ENCODE measurements at regions not wholly inside any gene's neighbourhood (a gene's known extent, or its start where the extent isn't known, plus 50 kb on each side); places are given as distances from the start of the nearest gene placed in this dataset.
"Not testable (repeated sequence)": the region's sequence is repeated elsewhere in the genome, so short reads cannot be mapped to it uniquely, and the experiment has no call there.

DNA sequence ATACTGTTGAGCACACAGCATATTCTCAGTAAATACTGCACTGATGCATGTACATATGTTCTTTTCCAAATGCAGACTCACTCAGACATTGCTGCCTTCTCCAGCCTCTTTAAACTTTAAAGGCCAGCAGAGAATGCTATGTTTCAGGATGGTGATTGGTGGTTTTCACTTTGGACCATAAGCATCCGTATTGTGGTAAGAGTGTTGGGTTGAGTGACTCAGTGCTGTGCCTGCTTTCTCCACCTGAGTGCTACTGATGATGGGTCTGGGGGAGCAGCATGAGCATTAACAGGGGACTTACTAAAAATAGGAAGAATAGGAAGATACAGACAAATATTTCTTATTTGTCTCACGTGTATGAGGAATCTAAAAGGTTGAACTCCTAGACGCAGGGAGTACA is 56.3 kb upstream of the ZNF92 start:
- DNase-seq = no peak
- Histone ChIP-seq H3K9me2 (replicated peaks; ENCODE audit: insufficient read depth, low read length) (no peaks in the 10 kb centered on the region), H3K36me3 (ENCODE audit: insufficient read depth, low read length) (no peaks in the 10 kb centered on the region), H3K4me3 (ENCODE audit: low read length) (no peak overlapping the region), H3K4me1 (ENCODE audit: low read length) (no peaks in the 10 kb centered on the region), H3K4me2 (ENCODE audit: low read depth, low read length, poor library complexity, severe bottlenecking) (no peak overlapping the region), H2AFZ (ENCODE audit: low read length) (no peak overlapping the region), H3K9me3 (ENCODE audit: low read length) (no peaks in the 10 kb centered on the region), H3K9ac (ENCODE audit: low read length) (no peak overlapping the region), H4K20me1 (ENCODE audit: insufficient read depth, low read depth, low read length) (no peaks in the 10 kb centered on the region), H3K79me2 (ENCODE audit: low read length) (no peaks in the 10 kb centered on the region), H3K27me3 (ENCODE audit: low read length) (no peaks in the 10 kb centered on the region), H3K27ac (ENCODE audit: low read length) (no peak overlapping the region)

DNA sequence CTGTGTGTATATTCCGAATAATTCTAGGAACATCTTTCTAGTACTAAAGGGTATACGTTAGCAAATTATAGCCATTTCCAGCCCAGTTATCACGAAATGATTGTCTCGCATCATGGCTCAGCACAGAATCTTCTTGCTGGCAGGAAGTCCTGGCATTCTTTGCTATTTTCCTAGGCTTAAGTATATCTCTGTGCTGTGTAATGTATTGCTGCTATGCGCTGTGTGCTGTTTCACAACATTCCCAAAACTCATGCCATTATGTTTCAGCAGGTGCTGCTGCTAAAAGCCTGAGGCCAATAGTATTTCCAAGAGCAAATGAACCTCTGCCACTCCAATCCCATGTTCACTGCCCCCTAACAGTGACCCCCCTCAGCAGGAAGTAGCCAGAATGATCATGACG is 62.9 kb upstream of the ZNF92 start:
- no peak overlapping the region for H3K4me3 ChIP-seq (ENCODE audit: low read length)
- no peaks in the 10 kb centered on the region for H3K36me3 ChIP-seq (ENCODE audit: insufficient read depth, low read length)
- H3K79me2 ChIP-seq (ENCODE audit: low read length) = no peaks in the 10 kb centered on the region
- no peak overlapping the region for H3K9ac ChIP-seq (ENCODE audit: low read length)
- no peaks in the 10 kb centered on the region for H3K9me3 ChIP-seq (ENCODE audit: low read length)
- no peak overlapping the region for H3K27ac ChIP-seq (ENCODE audit: low read length)
- no peaks in the 10 kb centered on the region for H3K9me2 ChIP-seq (replicated peaks; ENCODE audit: insufficient read depth, low read length)
- DNase-seq = no peak
- H2AFZ ChIP-seq (ENCODE audit: low read length) = no peak overlapping the region
- H3K4me2 ChIP-seq (ENCODE audit: low read depth, low read length, poor library complexity, severe bottlenecking) = no peak overlapping the region
- no peaks in the 10 kb centered on the region for H3K4me1 ChIP-seq (ENCODE audit: low read length)
- no peaks in the 10 kb centered on the region for H3K27me3 ChIP-seq (ENCODE audit: low read length)
- H4K20me1 ChIP-seq (ENCODE audit: insufficient read depth, low read depth, low read length) = no peaks in the 10 kb centered on the region

DNA sequence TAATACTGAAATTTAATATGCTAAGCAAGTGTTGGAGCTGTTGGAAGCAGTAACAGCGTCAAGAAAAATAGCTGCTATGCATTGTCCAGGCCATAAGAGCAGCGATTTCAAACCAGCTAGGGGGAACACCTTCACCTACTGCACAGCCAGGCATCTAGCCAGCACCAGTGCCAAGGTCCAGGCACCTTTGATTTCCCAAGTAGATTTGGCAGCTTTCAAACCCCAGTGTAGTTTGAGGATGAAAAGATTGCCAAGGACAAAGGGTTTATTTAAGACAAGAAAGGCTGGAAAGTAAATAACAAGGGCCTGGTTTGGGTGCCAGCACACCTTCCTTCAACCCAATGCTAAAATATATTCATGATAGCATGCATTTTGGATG is 65.4 kb upstream of the ZNF92 start:
- H3K36me3 ChIP-seq (ENCODE audit: insufficient read depth, low read length) = no peaks in the 10 kb centered on the region
- H3K27me3 ChIP-seq (ENCODE audit: low read length) = no peaks in the 10 kb centered on the region
- no peaks in the 10 kb centered on the region for H3K9me2 ChIP-seq (replicated peaks; ENCODE audit: insufficient read depth, low read length)
- H2AFZ ChIP-seq (ENCODE audit: low read length) = no peak overlapping the region
- no peak overlapping the region for H3K4me3 ChIP-seq (ENCODE audit: low read length)
- H3K9me3 ChIP-seq (ENCODE audit: low read length) = no peaks in the 10 kb centered on the region
- no peaks in the 10 kb centered on the region for H4K20me1 ChIP-seq (ENCODE audit: insufficient read depth, low read depth, low read length)
- H3K4me2 ChIP-seq (ENCODE audit: low read depth, low read length, poor library complexity, severe bottlenecking) = no peak overlapping the region
- DNase-seq = no peak
- no peaks in the 10 kb centered on the region for H3K4me1 ChIP-seq (ENCODE audit: low read length)
- H3K79me2 ChIP-seq (ENCODE audit: low read length) = no peaks in the 10 kb centered on the region
- H3K9ac ChIP-seq (ENCODE audit: low read length) = no peak overlapping the region
- no peak overlapping the region for H3K27ac ChIP-seq (ENCODE audit: low read length)

DNA sequence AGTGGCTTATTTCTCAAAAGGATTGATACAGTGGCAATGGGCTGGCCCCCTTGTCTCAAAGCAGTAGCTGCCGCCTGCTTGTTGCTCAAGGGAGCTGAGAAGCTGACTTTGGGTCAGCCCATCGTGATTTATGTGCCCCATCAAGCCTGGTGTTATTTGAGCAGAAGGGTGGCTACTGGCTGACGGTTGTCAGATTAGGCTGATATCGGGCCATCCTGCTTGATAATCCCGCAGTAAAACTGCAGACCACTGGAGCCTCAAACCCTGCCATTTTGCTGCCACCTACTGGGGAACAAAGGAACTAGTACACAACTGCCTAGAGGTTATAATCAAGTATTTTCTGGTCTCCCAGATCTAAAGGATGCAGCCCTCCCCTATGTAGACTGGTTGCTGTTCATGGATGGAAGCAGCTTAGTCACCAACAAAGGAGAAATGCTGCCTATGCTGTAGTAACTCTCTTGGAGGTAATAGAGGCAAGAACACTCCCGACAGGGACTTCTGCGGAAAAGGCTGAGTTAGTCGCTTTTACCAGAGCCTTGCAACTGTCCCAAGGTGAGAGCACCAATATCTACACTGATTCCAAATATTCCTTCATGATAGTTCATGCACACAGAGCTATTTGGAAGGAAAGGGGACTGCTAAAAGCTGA is 65.9 kb upstream of the ZNF92 start:
- no peak overlapping the region for H3K27ac ChIP-seq (ENCODE audit: low read length)
- no peaks in the 10 kb centered on the region for H4K20me1 ChIP-seq (ENCODE audit: insufficient read depth, low read depth, low read length)
- no peaks in the 10 kb centered on the region for H3K79me2 ChIP-seq (ENCODE audit: low read length)
- H3K4me1 ChIP-seq (ENCODE audit: low read length) = no peaks in the 10 kb centered on the region
- DNase-seq = peak; percentile 88
- no peaks in the 10 kb centered on the region for H3K9me3 ChIP-seq (ENCODE audit: low read length)
- no peak overlapping the region for H3K9ac ChIP-seq (ENCODE audit: low read length)
- H2AFZ ChIP-seq (ENCODE audit: low read length) = no peak overlapping the region
- H3K4me3 ChIP-seq (ENCODE audit: low read length) = no peak overlapping the region
- H3K4me2 ChIP-seq (ENCODE audit: low read depth, low read length, poor library complexity, severe bottlenecking) = no peak overlapping the region
- no peaks in the 10 kb centered on the region for H3K36me3 ChIP-seq (ENCODE audit: insufficient read depth, low read length)
- no peaks in the 10 kb centered on the region for H3K27me3 ChIP-seq (ENCODE audit: low read length)
- H3K9me2 ChIP-seq (replicated peaks; ENCODE audit: insufficient read depth, low read length) = no peaks in the 10 kb centered on the region

DNA sequence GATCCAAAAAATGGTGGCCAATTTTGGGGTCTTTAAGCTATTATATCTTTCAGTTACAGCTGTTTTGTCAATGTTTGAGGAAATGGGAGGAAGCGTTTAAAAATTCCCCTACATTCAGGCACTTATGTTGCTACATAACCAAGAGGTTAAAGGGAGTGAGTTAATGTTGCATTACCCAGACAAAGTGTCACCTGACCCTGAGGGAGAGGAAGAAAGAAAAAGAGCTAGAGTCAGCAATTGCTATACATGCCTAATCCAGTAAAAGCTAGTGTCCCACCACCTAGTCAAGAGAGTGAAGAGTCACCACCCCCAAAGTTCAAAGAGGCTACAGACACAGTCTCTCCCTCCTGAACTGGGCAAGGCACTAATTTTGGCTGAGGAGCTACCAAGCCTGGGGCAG is 69.5 kb upstream of the ZNF92 start:
- DNase-seq = no peak
- Histone ChIP-seq H3K36me3 (ENCODE audit: insufficient read depth, low read length) (no peaks in the 10 kb centered on the region), H4K20me1 (ENCODE audit: insufficient read depth, low read depth, low read length) (no peaks in the 10 kb centered on the region), H3K27me3 (ENCODE audit: low read length) (no peaks in the 10 kb centered on the region), H2AFZ (ENCODE audit: low read length) (no peak overlapping the region), H3K4me1 (ENCODE audit: low read length) (no peaks in the 10 kb centered on the region), H3K4me3 (ENCODE audit: low read length) (no peak overlapping the region), H3K9ac (ENCODE audit: low read length) (no peak overlapping the region), H3K27ac (ENCODE audit: low read length) (no peak overlapping the region), H3K9me2 (replicated peaks; ENCODE audit: insufficient read depth, low read length) (no peaks in the 10 kb centered on the region), H3K9me3 (ENCODE audit: low read length) (no peaks in the 10 kb centered on the region), H3K4me2 (ENCODE audit: low read depth, low read length, poor library complexity, severe bottlenecking) (no peak overlapping the region), H3K79me2 (ENCODE audit: low read length) (no peaks in the 10 kb centered on the region)

DNA sequence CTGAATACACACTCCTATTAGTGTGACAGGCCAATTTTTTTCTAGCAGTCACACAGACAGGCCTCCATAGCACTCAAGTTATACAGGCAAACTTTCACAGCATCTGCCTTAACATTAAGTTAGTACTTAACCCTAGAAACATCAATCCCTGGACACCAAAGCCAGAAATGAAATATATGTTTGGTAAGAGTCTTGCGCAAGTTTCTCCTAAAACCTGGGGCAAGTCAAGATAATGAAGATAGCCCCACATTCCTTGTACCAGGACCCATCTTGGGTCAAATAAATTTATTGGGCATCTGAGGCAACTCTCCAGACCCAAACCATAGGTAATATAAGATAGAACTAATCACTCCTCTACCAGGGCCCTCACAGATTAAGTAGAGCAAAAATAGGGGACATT is 70.8 kb upstream of the ZNF92 start:
- Histone ChIP-seq H3K9me3 (ENCODE audit: low read length) (no peaks in the 10 kb centered on the region), H3K4me3 (ENCODE audit: low read length) (no peak overlapping the region), H2AFZ (ENCODE audit: low read length) (no peak overlapping the region), H3K9ac (ENCODE audit: low read length) (no peak overlapping the region), H3K27ac (ENCODE audit: low read length) (no peak overlapping the region), H3K4me1 (ENCODE audit: low read length) (no peaks in the 10 kb centered on the region), H3K9me2 (replicated peaks; ENCODE audit: insufficient read depth, low read length) (no peaks in the 10 kb centered on the region), H4K20me1 (ENCODE audit: insufficient read depth, low read depth, low read length) (no peaks in the 10 kb centered on the region), H3K27me3 (ENCODE audit: low read length) (no peaks in the 10 kb centered on the region), H3K4me2 (ENCODE audit: low read depth, low read length, poor library complexity, severe bottlenecking) (no peak overlapping the region), H3K79me2 (ENCODE audit: low read length) (no peaks in the 10 kb centered on the region), H3K36me3 (ENCODE audit: insufficient read depth, low read length) (no peaks in the 10 kb centered on the region)
- no peak for DNase-seq

DNA sequence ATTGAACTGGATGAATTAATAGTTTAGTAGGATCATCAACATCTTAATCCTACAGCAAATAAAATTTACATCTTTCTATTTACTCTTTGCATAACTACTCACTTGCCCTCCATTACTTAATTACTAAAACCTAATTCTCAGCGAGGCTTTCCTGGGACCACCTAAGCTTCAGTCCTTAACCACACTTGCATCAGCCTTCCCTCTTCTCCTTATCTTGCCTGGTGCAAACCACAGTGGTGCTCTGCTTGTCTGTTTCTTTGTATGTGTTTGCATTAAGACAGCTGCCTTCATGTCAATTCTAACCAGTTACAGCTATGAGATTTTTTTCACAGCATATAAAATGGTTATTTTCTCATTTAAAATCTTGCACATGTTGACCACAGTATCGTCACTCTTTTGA is 72.6 kb upstream of the ZNF92 start:
- no peak for DNase-seq
- no peak overlapping the region for H3K27ac ChIP-seq (ENCODE audit: low read length)
- no peaks in the 10 kb centered on the region for H4K20me1 ChIP-seq (ENCODE audit: insufficient read depth, low read depth, low read length)
- no peaks in the 10 kb centered on the region for H3K9me3 ChIP-seq (ENCODE audit: low read length)
- no peaks in the 10 kb centered on the region for H3K27me3 ChIP-seq (ENCODE audit: low read length)
- no peak overlapping the region for H3K4me3 ChIP-seq (ENCODE audit: low read length)
- no peaks in the 10 kb centered on the region for H3K36me3 ChIP-seq (ENCODE audit: insufficient read depth, low read length)
- H3K79me2 ChIP-seq (ENCODE audit: low read length) = no peaks in the 10 kb centered on the region
- H2AFZ ChIP-seq (ENCODE audit: low read length) = no peak overlapping the region
- H3K9me2 ChIP-seq (replicated peaks; ENCODE audit: insufficient read depth, low read length) = no peaks in the 10 kb centered on the region
- no peaks in the 10 kb centered on the region for H3K4me1 ChIP-seq (ENCODE audit: low read length)
- no peak overlapping the region for H3K9ac ChIP-seq (ENCODE audit: low read length)
- no peak overlapping the region for H3K4me2 ChIP-seq (ENCODE audit: low read depth, low read length, poor library complexity, severe bottlenecking)

DNA sequence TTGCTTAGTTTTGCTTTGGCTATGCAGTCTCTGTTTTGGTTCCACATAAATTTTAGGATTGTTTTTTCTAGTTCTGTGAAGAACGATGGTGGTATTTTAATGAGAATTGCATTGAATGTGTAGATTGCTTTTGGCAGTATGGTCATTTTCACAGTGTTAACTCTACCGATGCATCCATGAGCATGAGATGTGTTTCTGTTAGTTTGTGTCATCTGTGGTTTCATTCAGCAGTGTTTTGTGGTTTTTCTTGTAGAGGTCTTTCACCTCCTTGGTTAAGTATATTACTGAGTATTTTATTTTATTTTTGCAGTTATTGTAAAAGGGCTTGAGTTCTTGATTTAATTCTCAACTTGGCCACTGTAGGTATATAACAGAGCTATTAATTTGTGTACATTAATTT is 78.2 kb upstream of the ZNF92 start:
- DNase-seq = no peak
- Histone ChIP-seq H3K4me3 (ENCODE audit: low read length) (no peak overlapping the region), H3K9me3 (ENCODE audit: low read length) (no peaks in the 10 kb centered on the region), H3K4me1 (ENCODE audit: low read length) (no peaks in the 10 kb centered on the region), H3K9ac (ENCODE audit: low read length) (no peak overlapping the region), H3K27ac (ENCODE audit: low read length) (no peak overlapping the region), H3K27me3 (ENCODE audit: low read length) (no peaks in the 10 kb centered on the region), H4K20me1 (ENCODE audit: insufficient read depth, low read depth, low read length) (no peaks in the 10 kb centered on the region), H2AFZ (ENCODE audit: low read length) (no peak overlapping the region), H3K79me2 (ENCODE audit: low read length) (no peaks in the 10 kb centered on the region), H3K9me2 (replicated peaks; ENCODE audit: insufficient read depth, low read length) (no peaks in the 10 kb centered on the region), H3K36me3 (ENCODE audit: insufficient read depth, low read length) (no peaks in the 10 kb centered on the region), H3K4me2 (ENCODE audit: low read depth, low read length, poor library complexity, severe bottlenecking) (no peak overlapping the region)

DNA sequence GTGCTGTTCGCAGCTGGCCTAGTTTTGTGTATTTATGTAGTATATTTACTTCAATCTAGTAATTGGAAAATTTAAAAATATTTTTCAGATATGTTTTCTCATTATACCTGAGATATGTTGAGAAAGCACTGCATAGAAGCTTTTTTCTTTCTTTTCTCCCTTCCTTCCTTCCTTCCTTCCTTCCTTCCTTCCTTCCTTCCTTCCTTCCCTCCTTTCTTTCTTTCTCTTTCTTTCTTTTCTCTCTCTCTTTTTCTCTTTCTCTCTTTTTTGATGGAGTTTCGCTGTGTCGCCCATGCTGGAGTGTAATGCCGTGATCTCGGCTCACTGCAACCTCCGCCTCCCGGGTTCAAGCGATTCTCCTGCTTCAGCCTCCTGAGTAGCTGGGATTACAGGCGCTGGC is 83.3 kb upstream of the ZNF92 start:
- H3K36me3 ChIP-seq (ENCODE audit: insufficient read depth, low read length); DNase-seq; H3K9ac ChIP-seq (ENCODE audit: low read length); H3K9me3 ChIP-seq (ENCODE audit: low read length); H3K4me3 ChIP-seq (ENCODE audit: low read length); H3K27me3 ChIP-seq (ENCODE audit: low read length); H3K79me2 ChIP-seq (ENCODE audit: low read length); H4K20me1 ChIP-seq (ENCODE audit: insufficient read depth, low read depth, low read length); H3K27ac ChIP-seq (ENCODE audit: low read length); H3K4me2 ChIP-seq (ENCODE audit: low read depth, low read length, poor library complexity, severe bottlenecking); H2AFZ ChIP-seq (ENCODE audit: low read length); H3K4me1 ChIP-seq (ENCODE audit: low read length); H3K9me2 ChIP-seq (replicated peaks; ENCODE audit: insufficient read depth, low read length): not testable (repeated sequence)
